Immature natural killer cell (primary cell): ENCODE measurements at regions not wholly inside any gene's neighbourhood (a gene's known extent, or its start where the extent isn't known, plus 50 kb on each side); places are given as distances from the start of the nearest gene placed in this dataset.
"Not testable (repeated sequence)": the region's sequence is repeated elsewhere in the genome, so short reads cannot be mapped to it uniquely, and the experiment has no call there.

ENCODE experiments used
- DNase-seq, 3 donors: peaks; one replicate each; pipeline ENCODE4 v3.0.0; 2022; ENCODE audit warnings: mixed read lengths in 1 of 3
- H3K27ac Mint-ChIP-seq, 6 donors: one replicate each; pipeline ENCODE4 v1.8.0; 2020; ENCODE audit warnings: mixed read lengths in 6 of 6, mild to moderate bottlenecking in 5 of 6, inconsistent platforms in 4 of 6, moderate library complexity in 3 of 6
- H3K27me3 Mint-ChIP-seq, 3 donors: one replicate each; pipeline ENCODE4 v1.8.0; 2020 to 2021; ENCODE audit warnings: low read depth in 3 of 3, mild to moderate bottlenecking in 3 of 3, mixed read lengths in 3 of 3, moderate library complexity in 3 of 3, inconsistent platforms in 1 of 3
- H3K36me3 Mint-ChIP-seq, 3 donors: one replicate each; pipeline ENCODE4 v1.8.0; 2020; ENCODE audit warnings: mixed read lengths in 3 of 3, inconsistent platforms in 2 of 3, mild to moderate bottlenecking in 2 of 3
- H3K4me1 Mint-ChIP-seq, 2 donors: one replicate each; pipeline ENCODE4 v1.8.0; 2020; ENCODE audit warnings: inconsistent platforms in 2 of 2, mild to moderate bottlenecking in 2 of 2, mixed read lengths in 2 of 2, moderate library complexity in 1 of 2
- H3K4me3 Mint-ChIP-seq, 5 donors: one replicate each; pipeline ENCODE4 v1.8.0; 2020; ENCODE audit warnings: mild to moderate bottlenecking in 5 of 5, mixed read lengths in 5 of 5, inconsistent platforms in 3 of 5, moderate library complexity in 3 of 5
- H3K9me3 Mint-ChIP-seq, 6 donors: one replicate each; pipeline ENCODE4 v1.8.0; 2020; ENCODE audit warnings: mild to moderate bottlenecking in 6 of 6, mixed read lengths in 6 of 6, inconsistent platforms in 4 of 6, moderate library complexity in 3 of 6

DNA sequence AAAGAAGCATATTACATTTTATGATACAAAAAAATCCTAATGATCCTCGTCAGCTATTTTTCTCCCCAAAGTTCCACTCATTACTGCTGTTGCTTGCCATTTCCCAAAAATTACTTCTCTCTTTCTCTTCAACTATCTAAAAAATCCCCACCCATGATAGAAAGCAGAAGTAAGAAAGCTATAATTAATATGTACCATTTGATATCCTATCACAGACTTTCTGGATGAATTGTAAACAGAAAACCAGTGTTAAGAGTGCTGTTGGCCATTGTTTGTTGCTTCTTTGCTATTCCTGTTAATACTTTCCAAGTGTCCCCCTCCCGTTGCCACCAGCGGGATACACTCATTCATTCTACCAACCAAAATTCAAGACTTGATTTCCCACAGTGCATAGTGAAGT lies 136.3 kb upstream of the SMARCA2 start:
- Mint-ChIP-seq H3K27ac (no peak overlapping the region), H3K9me3 (no peaks in the 10 kb centered on the region), H3K4me1 (no peaks in the 10 kb centered on the region), H3K27me3 (peaks cover 0 to 4% (median 0%) of the 10 kb centered on the region in 3 donors), H3K36me3 (no peaks in the 10 kb centered on the region), H3K4me3 (no peak overlapping the region)
- DNase-seq, result no peak

DNA sequence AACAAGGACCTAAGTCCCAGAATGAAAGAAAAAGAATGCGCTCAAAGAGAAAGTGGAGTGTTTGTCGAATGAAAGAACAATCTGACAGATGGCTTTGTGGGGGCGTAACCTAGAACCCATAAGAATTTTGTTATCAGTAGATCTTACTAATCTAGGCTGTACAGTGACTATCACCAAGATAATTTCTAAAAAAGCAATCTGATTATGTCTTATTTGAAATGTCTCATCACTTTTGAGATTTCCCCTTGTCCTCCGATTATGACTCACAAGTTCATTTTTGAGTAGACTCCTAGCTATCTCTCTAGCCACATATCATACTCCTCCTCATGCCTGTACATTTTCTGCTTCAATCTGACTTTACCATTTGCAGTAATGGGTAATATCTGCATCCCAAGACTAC lies 135.6 kb upstream of the SMARCA2 start:
- H3K27ac Mint-ChIP-seq, result no peak overlapping the region
- peaks cover 0 to 7% (median 0%) of the 10 kb centered on the region in 3 donors for H3K27me3 Mint-ChIP-seq
- no peaks in the 10 kb centered on the region for H3K4me1 Mint-ChIP-seq
- no peak for DNase-seq
- no peak overlapping the region for H3K4me3 Mint-ChIP-seq
- no peaks in the 10 kb centered on the region for H3K36me3 Mint-ChIP-seq
- no peaks in the 10 kb centered on the region for H3K9me3 Mint-ChIP-seq

DNA sequence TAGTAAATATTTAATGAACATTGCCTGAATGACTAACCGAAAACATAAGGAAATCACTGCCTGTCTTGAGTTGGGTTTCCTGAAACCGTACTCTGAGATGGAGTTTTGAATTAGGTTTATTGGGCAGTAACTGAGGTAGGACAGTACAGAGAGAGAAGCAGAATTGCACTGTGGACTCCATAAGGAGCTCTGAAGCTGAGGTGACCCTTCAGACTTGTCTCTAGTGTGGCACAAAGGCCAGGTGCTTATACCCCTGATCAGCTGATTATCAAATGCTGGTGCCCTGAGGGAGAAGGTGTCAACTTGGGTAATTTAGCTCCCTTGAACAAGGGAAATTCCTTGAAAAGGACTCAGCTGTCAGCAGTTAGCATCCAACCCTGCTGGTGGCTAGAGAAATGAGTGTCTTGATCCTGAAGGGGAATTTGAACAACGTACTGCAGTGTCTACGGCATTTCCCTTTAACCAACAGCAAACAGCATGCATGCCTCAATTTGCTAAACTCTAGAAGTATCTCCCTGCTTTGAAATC lies 135.0 kb upstream of the SMARCA2 start:
- Mint-ChIP-seq H3K27ac (no peak overlapping the region), H3K27me3 (peaks cover 0 to 7% (median 0%) of the 10 kb centered on the region in 3 donors), H3K36me3 (no peaks in the 10 kb centered on the region), H3K4me3 (no peak overlapping the region), H3K4me1 (no peaks in the 10 kb centered on the region), H3K9me3 (no peaks in the 10 kb centered on the region)
- no peak for DNase-seq

DNA sequence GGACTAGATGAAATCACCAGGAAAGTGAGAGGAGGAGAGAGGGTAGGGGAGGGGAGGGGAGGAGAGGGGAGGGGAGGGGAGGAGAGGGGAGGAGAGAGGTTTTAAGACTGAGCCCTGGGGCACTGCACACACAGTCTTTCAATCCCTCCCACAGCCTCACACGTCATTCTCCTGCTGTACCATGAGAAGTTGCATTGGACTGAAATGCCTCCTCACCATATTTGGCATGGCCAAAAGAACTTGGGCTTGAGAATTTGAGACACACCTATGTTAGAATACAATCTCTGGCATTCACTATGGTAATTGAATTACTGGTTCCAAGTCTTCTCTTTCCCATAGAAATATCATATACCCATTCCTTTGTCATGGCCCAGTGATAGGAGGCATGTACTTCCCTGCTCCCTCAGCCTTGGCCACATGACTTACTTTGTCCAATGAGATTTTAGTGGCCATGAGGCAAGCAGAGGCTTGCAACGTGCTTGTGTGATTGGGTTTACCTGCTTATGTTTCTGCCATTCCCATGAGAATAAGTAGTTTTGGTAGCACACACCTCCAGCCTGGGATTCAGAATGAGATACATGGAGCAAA lies 133.3 kb upstream of the SMARCA2 start:
- DNase-seq, result no peak
- Mint-ChIP-seq H3K27ac (no peak overlapping the region), H3K27me3 (peaks cover 0 to 7% (median 0%) of the 10 kb centered on the region in 3 donors), H3K9me3 (no peaks in the 10 kb centered on the region), H3K4me3 (no peak overlapping the region), H3K36me3 (no peaks in the 10 kb centered on the region), H3K4me1 (no peaks in the 10 kb centered on the region)

DNA sequence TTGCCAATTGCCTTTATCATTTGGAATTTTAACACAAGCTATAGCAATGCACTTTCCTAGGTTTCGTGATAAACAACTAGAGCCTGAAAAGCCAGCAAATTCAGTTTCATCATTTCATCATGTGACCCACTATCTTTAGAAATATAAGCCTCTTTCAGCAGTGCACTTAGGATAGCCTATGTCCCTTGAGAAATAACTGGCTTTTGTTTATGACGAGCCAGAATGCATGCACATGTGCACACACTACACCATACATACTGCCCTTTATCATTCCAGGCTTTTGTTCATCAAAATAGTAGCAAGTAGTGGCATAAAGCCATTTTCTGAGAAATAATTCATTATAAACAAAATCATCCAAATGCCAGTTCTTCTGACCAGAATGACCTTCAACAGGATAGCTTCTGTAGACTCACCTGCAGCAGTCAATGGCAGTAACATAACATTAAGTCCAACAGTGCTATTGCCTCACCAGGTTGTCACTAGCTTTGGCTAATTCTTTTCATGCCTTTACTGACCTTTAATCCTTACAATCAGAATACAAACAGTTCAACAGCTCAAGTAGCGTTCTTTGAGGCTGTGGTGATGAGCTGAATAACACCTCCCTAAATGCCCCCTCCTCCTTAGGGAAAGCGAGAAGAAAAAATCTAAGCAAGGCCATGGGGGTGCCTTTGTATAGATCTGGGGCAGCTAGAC lies 132.3 kb upstream of the SMARCA2 start:
- H3K27ac Mint-ChIP-seq, result no peak overlapping the region
- no peaks in the 10 kb centered on the region for H3K9me3 Mint-ChIP-seq
- DNase-seq, result no peak
- H3K4me1 Mint-ChIP-seq, result no peaks in the 10 kb centered on the region
- no peak overlapping the region for H3K4me3 Mint-ChIP-seq
- H3K27me3 Mint-ChIP-seq, result peaks cover 0 to 7% (median 0%) of the 10 kb centered on the region in 3 donors
- H3K36me3 Mint-ChIP-seq, result no peaks in the 10 kb centered on the region

DNA sequence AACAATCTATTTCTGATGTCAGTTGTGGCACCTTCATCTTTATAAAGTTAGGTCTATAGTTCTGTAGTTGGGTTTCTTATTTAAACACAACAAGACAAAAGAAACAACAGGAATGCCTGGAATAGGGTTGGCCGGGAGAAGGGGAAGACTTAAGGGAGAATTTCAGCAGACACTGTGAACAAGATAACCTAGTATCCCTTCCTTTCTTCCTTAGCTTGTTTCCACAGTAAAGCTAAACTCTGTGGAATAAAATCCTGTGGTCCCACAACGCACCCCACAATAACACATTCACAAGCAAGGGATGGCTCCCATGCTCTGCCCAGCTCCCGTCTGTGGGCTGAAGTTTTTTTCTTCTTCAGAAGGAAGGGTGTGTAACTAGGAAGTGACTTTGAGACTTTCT lies 124.9 kb upstream of the SMARCA2 start:
- Mint-ChIP-seq H3K27me3 (peaks cover 0 to 5% (median 3%) of the 10 kb centered on the region in 3 donors), H3K36me3 (no peaks in the 10 kb centered on the region), H3K4me1 (no peaks in the 10 kb centered on the region), H3K27ac (no peak overlapping the region), H3K9me3 (peaks cover 0 to 1% (median 0%) of the 10 kb centered on the region in 6 donors), H3K4me3 (no peak overlapping the region)
- DNase-seq, result no peak

DNA sequence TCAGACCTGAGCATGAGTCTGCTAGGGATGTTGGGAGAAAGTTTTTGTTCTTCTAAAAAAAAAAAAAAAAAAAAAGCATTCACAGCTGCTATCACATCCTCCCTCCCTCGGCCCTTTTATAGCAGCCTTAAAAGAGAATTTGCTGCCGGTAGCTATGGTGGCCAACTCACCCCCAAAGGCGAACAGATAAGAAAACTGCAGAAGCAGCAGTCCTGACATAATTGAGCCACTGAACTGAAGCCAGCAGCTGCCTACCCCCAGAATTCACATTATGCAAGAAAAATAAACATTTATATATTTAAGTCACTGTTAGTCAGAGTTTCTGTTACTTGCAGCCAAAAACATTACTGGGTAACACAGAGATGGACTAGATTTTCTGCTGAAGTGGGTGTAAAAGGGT lies 124.3 kb upstream of the SMARCA2 start:
- peaks cover 0 to 5% (median 3%) of the 10 kb centered on the region in 3 donors for H3K27me3 Mint-ChIP-seq
- H3K4me3 Mint-ChIP-seq, result no peak overlapping the region
- H3K36me3 Mint-ChIP-seq, result no peaks in the 10 kb centered on the region
- DNase-seq, result no peak
- H3K27ac Mint-ChIP-seq, result no peak overlapping the region
- no peaks in the 10 kb centered on the region for H3K4me1 Mint-ChIP-seq
- H3K9me3 Mint-ChIP-seq, result peaks cover 0 to 1% (median 0%) of the 10 kb centered on the region in 6 donors

DNA sequence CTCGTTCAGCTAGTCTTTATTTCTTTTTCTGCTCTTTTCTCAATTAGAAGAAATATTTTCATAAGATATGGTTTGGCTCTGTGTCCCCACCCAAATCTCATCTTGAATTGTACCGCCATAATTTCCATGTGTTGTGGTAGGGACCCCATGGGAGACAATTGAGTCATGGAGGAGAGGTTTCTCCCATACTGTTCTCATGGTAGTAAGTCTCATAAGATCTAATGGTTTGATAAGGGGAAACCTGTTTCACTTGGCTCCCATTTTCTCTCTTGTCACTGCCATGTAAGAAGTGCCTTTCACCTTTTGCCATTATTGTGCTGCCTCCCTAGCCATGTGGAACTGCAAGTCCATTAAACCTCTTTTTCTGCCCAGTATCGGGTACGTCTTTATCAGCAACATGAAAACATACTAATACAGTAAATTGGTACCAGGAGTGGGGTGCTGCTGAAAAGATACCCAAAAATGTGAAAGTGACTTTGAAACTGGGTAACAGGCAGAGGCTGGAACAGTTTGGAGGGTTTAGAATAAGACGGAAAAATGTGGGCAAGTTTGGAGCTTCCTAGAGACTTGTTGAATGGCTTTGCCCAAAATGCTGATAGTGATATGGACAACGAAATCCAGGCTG lies 112.0 kb upstream of the SMARCA2 start:
- Mint-ChIP-seq H3K27me3 (peaks cover 0 to 10% (median 3%) of the 10 kb centered on the region in 3 donors), H3K9me3 (peaks cover 19 to 42% (median 32%) of the 10 kb centered on the region in 6 donors)
- H3K36me3 Mint-ChIP-seq, H3K4me3 Mint-ChIP-seq, DNase-seq, H3K27ac Mint-ChIP-seq, H3K4me1 Mint-ChIP-seq: not testable (repeated sequence)

DNA sequence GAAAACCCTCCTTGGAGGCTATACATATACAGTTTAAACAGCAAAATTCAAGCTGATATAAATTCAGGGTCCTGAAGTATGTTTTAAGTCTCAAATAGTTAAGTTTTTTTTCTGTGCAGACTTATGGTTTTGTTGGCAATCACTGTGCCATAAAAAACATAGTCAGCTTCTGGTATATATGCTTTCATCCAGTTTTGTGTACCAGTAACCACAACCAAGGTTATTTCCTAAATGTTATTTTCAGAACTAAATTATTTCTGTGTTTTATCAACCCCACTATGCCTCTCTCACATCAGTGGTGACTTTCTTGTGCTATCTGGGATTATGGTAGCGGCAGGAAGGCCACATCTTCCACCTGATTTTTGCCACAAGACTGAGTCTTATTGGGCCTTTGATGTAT lies 107.7 kb upstream of the SMARCA2 start:
- peaks cover 0 to 6% (median 3%) of the 10 kb centered on the region in 3 donors for H3K27me3 Mint-ChIP-seq
- no peak overlapping the region for H3K27ac Mint-ChIP-seq
- peaks cover 8 to 27% (median 18%) of the 10 kb centered on the region in 6 donors for H3K9me3 Mint-ChIP-seq
- no peaks in the 10 kb centered on the region for H3K4me1 Mint-ChIP-seq
- H3K4me3 Mint-ChIP-seq, result no peak overlapping the region
- H3K36me3 Mint-ChIP-seq, result peaks cover 0 to 9% (median 0%) of the 10 kb centered on the region in 3 donors
- no peak for DNase-seq

DNA sequence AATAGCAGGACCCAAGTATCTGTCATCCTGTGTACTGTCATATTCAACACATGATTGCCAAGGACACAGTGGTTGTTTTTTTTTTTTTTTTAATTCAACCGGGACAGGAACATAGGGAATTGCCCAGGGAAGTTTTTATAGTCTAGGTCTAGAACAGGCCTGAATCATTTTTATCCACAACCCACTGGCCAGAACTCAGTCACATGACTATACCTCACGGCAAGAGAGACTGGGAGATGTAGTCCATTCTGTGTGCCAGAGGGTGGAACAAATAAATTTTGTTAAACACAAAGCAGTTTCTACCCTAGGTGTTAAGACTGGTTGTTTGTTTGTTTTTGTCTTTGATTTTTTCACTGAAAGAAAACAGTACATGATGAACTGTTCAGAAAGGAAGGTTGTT lies 105.8 kb upstream of the SMARCA2 start:
- Mint-ChIP-seq H3K4me3 (no peak overlapping the region), H3K27ac (no peak overlapping the region), H3K9me3 (peaks cover 0 to 11% (median 3%) of the 10 kb centered on the region in 6 donors), H3K27me3 (peaks cover 0 to 2% (median under 1%) of the 10 kb centered on the region in 3 donors), H3K36me3 (no peaks in the 10 kb centered on the region), H3K4me1 (no peaks in the 10 kb centered on the region)
- DNase-seq, result no peak

DNA sequence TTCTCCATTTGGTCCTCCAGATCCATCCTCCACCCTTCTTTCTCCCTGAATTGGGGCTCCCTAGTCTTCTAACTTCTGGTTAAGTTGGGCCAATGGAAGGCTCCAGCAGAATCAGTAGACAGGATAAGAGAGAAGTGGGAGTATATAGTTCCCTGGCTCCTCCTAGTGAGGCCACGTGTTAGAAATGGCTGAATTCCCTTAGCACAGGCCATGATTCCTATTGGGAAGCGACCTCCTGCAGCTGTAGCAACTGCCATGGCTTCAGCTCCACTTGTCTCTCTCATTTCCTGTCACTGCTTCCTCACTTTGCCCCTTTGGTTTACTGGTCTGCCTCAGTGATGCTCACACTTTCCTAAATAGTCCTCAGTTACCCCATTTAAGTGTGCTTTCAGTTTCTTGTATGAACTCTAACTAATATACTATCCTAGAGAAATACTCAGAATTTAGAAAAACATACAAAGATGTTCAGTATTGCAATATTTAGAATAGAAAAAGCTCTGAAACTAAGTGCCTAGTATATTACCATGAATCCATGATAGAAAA lies 104.8 kb upstream of the SMARCA2 start:
- H3K27ac Mint-ChIP-seq, result no peak overlapping the region
- no peaks in the 10 kb centered on the region for H3K4me1 Mint-ChIP-seq
- peaks cover 0 to 2% (median 2%) of the 10 kb centered on the region in 3 donors for H3K27me3 Mint-ChIP-seq
- H3K9me3 Mint-ChIP-seq, result peaks cover 0 to under 1% (median 0%) of the 10 kb centered on the region in 6 donors
- no peak for DNase-seq
- H3K4me3 Mint-ChIP-seq, result no peak overlapping the region
- no peaks in the 10 kb centered on the region for H3K36me3 Mint-ChIP-seq

DNA sequence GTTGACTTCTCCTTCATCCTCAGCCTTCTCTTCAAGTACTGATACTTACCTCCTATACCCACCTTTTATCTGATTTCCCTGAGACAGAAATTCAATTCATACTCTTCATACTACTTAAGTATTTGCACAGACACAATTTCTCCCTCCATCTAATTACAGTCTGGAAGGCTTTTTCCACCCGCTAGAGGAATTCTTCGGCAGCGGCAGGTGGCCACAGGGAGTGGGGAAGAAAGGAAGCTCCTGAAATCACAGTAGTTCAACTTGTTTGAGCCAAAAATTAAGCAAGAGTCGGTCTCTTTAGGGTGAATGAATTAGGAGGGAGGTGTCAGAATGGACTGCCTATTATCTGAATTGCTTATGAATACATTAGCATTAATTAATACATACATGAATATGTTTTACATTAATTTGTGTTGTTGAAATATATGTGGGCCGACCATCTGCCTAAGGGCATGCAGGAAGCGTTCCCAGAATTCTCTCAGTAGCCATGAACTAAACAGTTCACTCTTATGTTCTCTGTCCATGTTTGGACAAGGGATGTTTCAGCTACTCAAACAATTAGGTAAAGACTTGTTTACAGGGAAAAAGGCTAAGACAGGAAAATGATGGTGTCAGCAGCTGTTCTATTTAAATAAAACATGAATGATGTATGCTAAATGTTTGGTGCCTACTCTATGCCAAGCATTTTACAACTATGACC lies 101.4 kb upstream of the SMARCA2 start:
- DNase-seq, result no peak
- no peaks in the 10 kb centered on the region for H3K36me3 Mint-ChIP-seq
- H3K27me3 Mint-ChIP-seq, result peaks cover 2 to 8% (median 2%) of the 10 kb centered on the region in 3 donors
- no peaks in the 10 kb centered on the region for H3K9me3 Mint-ChIP-seq
- no peak overlapping the region for H3K27ac Mint-ChIP-seq
- no peaks in the 10 kb centered on the region for H3K4me1 Mint-ChIP-seq
- H3K4me3 Mint-ChIP-seq, result no peak overlapping the region

DNA sequence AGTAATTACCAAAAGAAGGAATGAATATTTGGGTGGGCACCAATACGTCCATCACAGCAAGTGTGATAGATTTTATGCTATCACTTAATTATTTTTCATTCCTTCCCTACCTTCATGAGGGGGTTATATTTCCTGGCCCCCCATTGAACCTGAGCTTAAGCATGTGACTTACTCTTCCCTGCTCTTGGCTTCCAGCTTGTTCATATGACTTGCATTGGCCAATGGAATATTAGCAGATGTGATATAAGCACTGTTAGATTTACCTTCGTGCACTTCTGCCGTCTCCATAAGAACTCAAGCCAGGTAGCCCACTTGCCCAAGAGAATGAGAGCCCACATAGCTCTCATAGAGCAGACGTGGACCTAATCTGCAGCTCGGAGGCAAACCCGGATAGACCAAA lies 99.1 kb upstream of the SMARCA2 start:
- no peak for DNase-seq
- H3K27me3 Mint-ChIP-seq, result peaks cover 2 to 13% (median 3%) of the 10 kb centered on the region in 3 donors
- H3K27ac Mint-ChIP-seq, result no peak overlapping the region
- no peaks in the 10 kb centered on the region for H3K9me3 Mint-ChIP-seq
- no peak overlapping the region for H3K4me3 Mint-ChIP-seq
- no peaks in the 10 kb centered on the region for H3K4me1 Mint-ChIP-seq
- no peaks in the 10 kb centered on the region for H3K36me3 Mint-ChIP-seq
